Small intestine (tissue), 7 donors: ENCODE measurements at regions not wholly inside any gene's neighbourhood (a gene's known extent, or its start where the extent isn't known, plus 50 kb on each side); places are given as distances from the start of the nearest gene placed in this dataset.

ENCODE experiments used
- DNase-seq, 2 donors: peaks; one replicate each; pipeline versions ENCODE4 v3.0.0 to v3.0.0-alpha.2; 2013
- FAIRE-seq: peaks from 2 replicates; lab custom pipeline; 2012; peaks lifted over from hg19 to GRCh38; lab: Jason Lieb, UNC
- H3K27ac ChIP-seq, 3 donors: one replicate each; pipeline ENCODE4 v1.5.1; 2013; ENCODE audit warnings: low read length in 2 of 3, mild to moderate bottlenecking in 2 of 3, control low read depth in 1 of 3, inconsistent platforms in 1 of 3, low read depth in 1 of 3, moderate library complexity in 1 of 3
- H3K27me3 ChIP-seq, 3 donors: one replicate each; pipeline ENCODE4 v1.6.1; 2013; ENCODE audit warnings: low read length in 3 of 3, inconsistent platforms in 1 of 3; ENCODE audit not compliant: control insufficient read depth in 3 of 3, insufficient read depth in 3 of 3
- H3K36me3 ChIP-seq, 3 donors: one replicate each; pipeline ENCODE4 v1.6.1; 2013; ENCODE audit warnings: low read length in 3 of 3, inconsistent platforms in 1 of 3, low read depth in 1 of 3, mild to moderate bottlenecking in 1 of 3, moderate library complexity in 1 of 3; ENCODE audit not compliant: control insufficient read depth in 3 of 3, insufficient read depth in 2 of 3
- H3K4me1 ChIP-seq, 3 donors: one replicate each; pipeline ENCODE4 v1.6.1; 2013; ENCODE audit warnings: low read length in 2 of 3, inconsistent platforms in 1 of 3, low read depth in 1 of 3, mild to moderate bottlenecking in 1 of 3, moderate library complexity in 1 of 3; ENCODE audit not compliant: control insufficient read depth in 3 of 3, insufficient read depth in 2 of 3
- H3K4me3 ChIP-seq, 3 donors: one replicate each; pipeline ENCODE4 v1.5.1; 2013; ENCODE audit warnings: low read length in 3 of 3, control low read depth in 1 of 3, inconsistent platforms in 1 of 3, low read depth in 1 of 3, mild to moderate bottlenecking in 1 of 3, moderate library complexity in 1 of 3
- H3K9me3 ChIP-seq, 2 donors: one replicate each; pipeline ENCODE4 v1.6.1; 2013; ENCODE audit warnings: low read depth in 1 of 2, low read length in 1 of 2; ENCODE audit not compliant: control insufficient read depth in 2 of 2, insufficient read depth in 1 of 2
- WGBS, 3 donors: extraction: QIAGEN DNeasy Blood & Tissue Kit; methylation state at CpG; one replicate each; pipeline ENCODE4 v1.1.7; 2013; 5-methylcytosine and 5-hydroxymethylcytosine counted together
- donor health status: healthy with polysubstance abuse.
- donor health status: control.
- donor health status: control.
- donor health status: Bipolar disorder and iron deficiency.
- donor health status: healthy.

- Histone ChIP-seq H3K4me1 (peaks cover 6 to 62% (median 6%) of the 10 kb centered on the region in 3 donors), H3K9me3 (no peaks in the 10 kb centered on the region), H3K36me3 (no peaks in the 10 kb centered on the region), H3K27ac (peak overlapping the region in 1 of 3 donors; percentile 88), H3K4me3 (no peak overlapping the region), H3K27me3 (no peaks in the 10 kb centered on the region)
- DNase-seq (peak; percentile 50 to 88), FAIRE-seq (no peak)
- 22 to 43% (median 30%) methylated on average over 18 to 19 of the region's 19 CpGs for WGBS, 3 donors
Observed at GRCh38 chr20:50455656-50456451, 54.3 kb upstream of the PTPN1 start.

GRCh38 chr20:50456452-50457324, 53.5 kb upstream of the PTPN1 start:
- whole genome bisulfite sequencing, 3 donors = 79 to 81% (median 80%) methylated on average over 8 of the region's 8 CpGs
- H3K36me3 ChIP-seq = no peaks in the 10 kb centered on the region
- no peak for DNase-seq
- FAIRE-seq = no peak
- no peak overlapping the region for H3K4me3 ChIP-seq
- peaks cover 4 to 55% (median 6%) of the 10 kb centered on the region in 3 donors for H3K4me1 ChIP-seq
- no peaks in the 10 kb centered on the region for H3K27me3 ChIP-seq
- peak overlapping the region in 1 of 3 donors; percentile 88 for H3K27ac ChIP-seq
- no peaks in the 10 kb centered on the region for H3K9me3 ChIP-seq

GRCh38 chr20:50459124-50459918, 50.9 kb upstream of the PTPN1 start:
- no peaks in the 10 kb centered on the region for H3K27me3 ChIP-seq
- H3K4me1 ChIP-seq = peaks cover 2 to 43% (median 6%) of the 10 kb centered on the region in 3 donors
- no peaks in the 10 kb centered on the region for H3K36me3 ChIP-seq
- 92 to 95% (median 93%) methylated on average over 2 of the region's 2 CpGs for WGBS, 3 donors
- FAIRE-seq (no peak), DNase-seq (no peak)
- no peaks in the 10 kb centered on the region for H3K9me3 ChIP-seq
- no peak overlapping the region for H3K4me3 ChIP-seq
- H3K27ac ChIP-seq = no peak overlapping the region

- DNase-seq (no peak), FAIRE-seq (no peak)
- Histone ChIP-seq H3K4me1 (peaks cover 2 to 40% (median 6%) of the 10 kb centered on the region in 3 donors), H3K36me3 (no peaks in the 10 kb centered on the region), H3K9me3 (no peaks in the 10 kb centered on the region), H3K4me3 (no peak overlapping the region), H3K27ac (peak overlapping the region in 2 of 3 donors; percentile 65 to 76), H3K27me3 (no peaks in the 10 kb centered on the region)
- WGBS, 3 donors = 64 to 73% (median 64%) methylated on average over 9 of the region's 9 CpGs
Observed at GRCh38 chr20:50460115-50460607, 50.0 kb upstream of the PTPN1 start.
